Endothelial cell (in vitro differentiated cells): ENCODE measurements at regions not wholly inside any gene's neighbourhood (a gene's known extent, or its start where the extent isn't known, plus 50 kb on each side); places are given as distances from the start of the nearest gene placed in this dataset.

Experiments
- DNase-seq: peaks from one replicate; pipeline ENCODE4 v3.0.0; 2021; ENCODE audit warnings: low spot score
- H3K27ac Mint-ChIP-seq: one replicate; pipeline ENCODE4 v1.8.0; 2021; ENCODE audit warnings: mixed read lengths, inconsistent platforms; ENCODE audit not compliant: unreplicated experiment
- H3K27me3 Mint-ChIP-seq: one replicate; pipeline ENCODE4 v1.8.0; 2021; ENCODE audit warnings: mild to moderate bottlenecking, moderate library complexity, mixed read lengths, inconsistent platforms; ENCODE audit not compliant: unreplicated experiment
- H3K36me3 Mint-ChIP-seq: one replicate; pipeline ENCODE4 v1.8.0; 2021; ENCODE audit warnings: mild to moderate bottlenecking, low read depth, mixed read lengths, inconsistent platforms; ENCODE audit not compliant: unreplicated experiment
- H3K4me1 Mint-ChIP-seq: one replicate; pipeline ENCODE4 v1.8.0; 2021; ENCODE audit warnings: mild to moderate bottlenecking, mixed read lengths, inconsistent platforms; ENCODE audit not compliant: unreplicated experiment
- H3K4me3 Mint-ChIP-seq: one replicate; pipeline ENCODE4 v1.8.0; 2021; ENCODE audit warnings: mild to moderate bottlenecking, mixed read lengths, inconsistent platforms; ENCODE audit not compliant: unreplicated experiment
- H3K9me3 Mint-ChIP-seq: one replicate; pipeline ENCODE4 v1.8.0; 2021; ENCODE audit warnings: mixed read lengths, inconsistent platforms; ENCODE audit not compliant: unreplicated experiment
- CTCF ChIP-seq: fragments of 200-600 bp; sonication (generic); IDR thresholded peaks from one replicate; pipeline ENCODE4 v1.5.0; 2021; ENCODE audit warnings: antibody characterized with exemption; ENCODE audit not compliant: unreplicated experiment

GRCh38 chr5:60148366-60148765, 254.8 kb upstream of the PDE4D start:
- Mint-ChIP-seq H3K4me3 (no peak overlapping the region), H3K36me3 (no peaks in the 10 kb centered on the region), H3K27me3 (peaks cover 1% of the 10 kb centered on the region), H3K4me1 (no peaks in the 10 kb centered on the region), H3K9me3 (no peaks in the 10 kb centered on the region), H3K27ac (no peak overlapping the region)
- no peak for TF ChIP-seq CTCF
- no peak for DNase-seq

GRCh38 chr5:60147791-60148190, 254.3 kb upstream of the PDE4D start:
- TF ChIP-seq CTCF = no peak
- Mint-ChIP-seq H3K27me3 (peaks cover 1% of the 10 kb centered on the region), H3K36me3 (no peaks in the 10 kb centered on the region), H3K9me3 (no peaks in the 10 kb centered on the region), H3K4me3 (no peak overlapping the region), H3K4me1 (no peaks in the 10 kb centered on the region), H3K27ac (no peak overlapping the region)
- no peak for DNase-seq

- H3K9me3 Mint-ChIP-seq = no peaks in the 10 kb centered on the region
- no peaks in the 10 kb centered on the region for H3K36me3 Mint-ChIP-seq
- no peak overlapping the region for H3K27ac Mint-ChIP-seq
- no peaks in the 10 kb centered on the region for H3K4me1 Mint-ChIP-seq
- TF ChIP-seq CTCF = no peak
- no peak overlapping the region for H3K4me3 Mint-ChIP-seq
- H3K27me3 Mint-ChIP-seq = peaks cover 1% of the 10 kb centered on the region
- DNase-seq = no peak
Measured at GRCh38 chr5:60143942-60144549, 250.5 kb upstream of the PDE4D start.

- no peak overlapping the region for H3K4me3 Mint-ChIP-seq
- H3K36me3 Mint-ChIP-seq = no peaks in the 10 kb centered on the region
- no peak for DNase-seq
- peaks cover 1% of the 10 kb centered on the region for H3K27me3 Mint-ChIP-seq
- no peak for TF ChIP-seq CTCF
- no peaks in the 10 kb centered on the region for H3K4me1 Mint-ChIP-seq
- no peak overlapping the region for H3K27ac Mint-ChIP-seq
- no peaks in the 10 kb centered on the region for H3K9me3 Mint-ChIP-seq
Measured at GRCh38 chr5:60141119-60141518, 247.6 kb upstream of the PDE4D start.

- H3K9me3 Mint-ChIP-seq = no peaks in the 10 kb centered on the region
- DNase-seq = no peak
- H3K4me1 Mint-ChIP-seq = no peaks in the 10 kb centered on the region
- H3K27me3 Mint-ChIP-seq = no peaks in the 10 kb centered on the region
- no peak for TF ChIP-seq CTCF
- H3K36me3 Mint-ChIP-seq = no peaks in the 10 kb centered on the region
- no peak overlapping the region for H3K4me3 Mint-ChIP-seq
- no peak overlapping the region for H3K27ac Mint-ChIP-seq
Measured at GRCh38 chr5:60136841-60137240, 243.3 kb upstream of the PDE4D start.
